ENCODE measurements at regions not wholly inside any gene's neighbourhood (a gene's known extent, or its start where the extent isn't known, plus 50 kb on each side); places are given as distances from the start of the nearest gene placed in this dataset.

GRCh38 chr14:57008534-57008933, 198.3 kb upstream of the OTX2 start:
- TF ChIP-seq CTCF (tag by site-specific recombination; IDR thresholded peaks at IDR 0.05) (no peak), TCF7L2 (IDR thresholded peaks at IDR 0.05; ENCODE audit: borderline replicate concordance, low read depth, low read length) (no peak), SP2 (tag by site-specific recombination; IDR thresholded peaks at IDR 0.05) (no peak), ZNF311 (tag by site-specific recombination; IDR thresholded peaks at IDR 0.05; ENCODE audit: borderline replicate concordance) (no peak), ZNF10 (tag by site-specific recombination; IDR thresholded peaks at IDR 0.05) (no peak), ZNF747 (tag by site-specific recombination; IDR thresholded peaks at IDR 0.05) (no peak), ZNF670 (tag by site-specific recombination; IDR thresholded peaks at IDR 0.05; ENCODE audit: low read depth) (no peak)
